Transverse colon (tissue), 4 donors: ENCODE measurements at regions not wholly inside any gene's neighbourhood (a gene's known extent, or its start where the extent isn't known, plus 50 kb on each side); places are given as distances from the start of the nearest gene placed in this dataset.

Source experiments
- POLR2A ChIP-seq: fragments of 450-650 bp; IDR thresholded peaks from one replicate; pipeline ENCODE4 v1.6.1; 2016; ENCODE audit warnings: antibody characterized with exemption, mild to moderate bottlenecking, moderate library complexity
- POLR2AphosphoS5 ChIP-seq, 3 donors: sonication (generic); formaldehyde crosslinking; IDR thresholded peaks; one replicate each; pipeline ENCODE4 v1.6.1; 2016; ENCODE audit warnings: antibody characterized with exemption in 3 of 3
- TF ChIP-seq, protein P1 (sequence below), 5 experiments: fragments of 200-600 bp in 3 of 5; fragments of 450-650 bp in 2 of 5; sonication (generic) in 3 of 5; IDR thresholded peaks; 1 replicate in 2 of 5; 2 replicates in 3 of 5; pipeline ENCODE4 v1.5.1; 2016 to 2017; ENCODE audit warnings: antibody characterized with exemption in 5 of 5, inconsistent platforms in 3 of 5, mild to moderate bottlenecking in 2 of 5, moderate library complexity in 1 of 5

DNA sequence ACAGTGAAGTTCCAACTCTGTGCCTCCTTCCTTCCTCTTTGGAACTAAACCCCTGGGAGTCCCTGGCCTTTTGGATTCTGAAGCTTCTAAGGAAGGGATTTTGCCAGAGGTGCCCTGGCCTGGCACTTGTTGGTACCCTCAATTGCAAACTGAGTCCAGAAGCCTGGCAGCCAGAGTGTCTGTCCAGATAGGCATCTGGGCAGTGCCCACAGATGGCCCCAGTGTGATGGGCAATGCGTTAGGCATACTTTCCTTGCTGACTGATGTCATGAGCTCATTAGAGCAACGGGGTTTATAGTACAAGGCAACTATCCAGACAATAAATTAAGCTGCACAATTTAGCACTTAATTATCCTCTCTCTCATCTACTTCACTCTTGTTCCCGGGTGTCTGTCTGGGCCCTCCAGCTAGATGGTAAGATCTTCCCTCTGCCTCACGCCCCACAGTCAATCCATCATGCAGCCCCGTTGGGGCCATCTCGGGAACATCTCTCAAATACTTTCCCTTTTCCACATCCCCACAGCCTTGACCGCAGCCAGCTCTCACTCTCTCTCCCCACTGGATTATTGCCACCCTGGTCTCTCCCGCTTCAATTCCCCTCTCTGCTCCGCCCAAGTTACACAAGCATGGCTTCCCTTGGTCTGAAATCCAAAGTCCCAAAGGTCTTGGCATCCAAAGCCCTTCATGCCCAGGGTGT is 157.5 kb upstream of the SMIM23 start:
- TF ChIP-seq, protein P1, sequence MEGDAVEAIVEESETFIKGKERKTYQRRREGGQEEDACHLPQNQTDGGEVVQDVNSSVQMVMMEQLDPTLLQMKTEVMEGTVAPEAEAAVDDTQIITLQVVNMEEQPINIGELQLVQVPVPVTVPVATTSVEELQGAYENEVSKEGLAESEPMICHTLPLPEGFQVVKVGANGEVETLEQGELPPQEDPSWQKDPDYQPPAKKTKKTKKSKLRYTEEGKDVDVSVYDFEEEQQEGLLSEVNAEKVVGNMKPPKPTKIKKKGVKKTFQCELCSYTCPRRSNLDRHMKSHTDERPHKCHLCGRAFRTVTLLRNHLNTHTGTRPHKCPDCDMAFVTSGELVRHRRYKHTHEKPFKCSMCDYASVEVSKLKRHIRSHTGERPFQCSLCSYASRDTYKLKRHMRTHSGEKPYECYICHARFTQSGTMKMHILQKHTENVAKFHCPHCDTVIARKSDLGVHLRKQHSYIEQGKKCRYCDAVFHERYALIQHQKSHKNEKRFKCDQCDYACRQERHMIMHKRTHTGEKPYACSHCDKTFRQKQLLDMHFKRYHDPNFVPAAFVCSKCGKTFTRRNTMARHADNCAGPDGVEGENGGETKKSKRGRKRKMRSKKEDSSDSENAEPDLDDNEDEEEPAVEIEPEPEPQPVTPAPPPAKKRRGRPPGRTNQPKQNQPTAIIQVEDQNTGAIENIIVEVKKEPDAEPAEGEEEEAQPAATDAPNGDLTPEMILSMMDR (IDR thresholded peaks at IDR 0.05) = no peak
- TF ChIP-seq POLR2AphosphoS5 (IDR thresholded peaks at IDR 0.05) (no peak), POLR2A (no peak)
